Epithelial cell of esophagus (primary cell): ENCODE measurements at regions not wholly inside any gene's neighbourhood (a gene's known extent, or its start where the extent isn't known, plus 50 kb on each side); places are given as distances from the start of the nearest gene placed in this dataset.
"Not testable (repeated sequence)": the region's sequence is repeated elsewhere in the genome, so short reads cannot be mapped to it uniquely, and the experiment has no call there.

ENCODE experiments used
- DNase-seq: peaks from one replicate; pipeline ENCODE4 v3.0.0; 2010; ENCODE audit warnings: low read depth
- H3K4me3 ChIP-seq: 2 replicates; pipeline ENCODE4 v1.5.1; 2011; ENCODE audit warnings: mild to moderate bottlenecking, low read length, control low read depth
- TF ChIP-seq, protein P1 (sequence below): IDR thresholded peaks from 2 replicates; pipeline ENCODE4 v1.5.1; 2011; ENCODE audit warnings: low read depth, mild to moderate bottlenecking, low read length, control low read depth, inconsistent platforms; ENCODE audit not compliant: insufficient read depth; ENCODE audit errors: missing control alignments

DNA sequence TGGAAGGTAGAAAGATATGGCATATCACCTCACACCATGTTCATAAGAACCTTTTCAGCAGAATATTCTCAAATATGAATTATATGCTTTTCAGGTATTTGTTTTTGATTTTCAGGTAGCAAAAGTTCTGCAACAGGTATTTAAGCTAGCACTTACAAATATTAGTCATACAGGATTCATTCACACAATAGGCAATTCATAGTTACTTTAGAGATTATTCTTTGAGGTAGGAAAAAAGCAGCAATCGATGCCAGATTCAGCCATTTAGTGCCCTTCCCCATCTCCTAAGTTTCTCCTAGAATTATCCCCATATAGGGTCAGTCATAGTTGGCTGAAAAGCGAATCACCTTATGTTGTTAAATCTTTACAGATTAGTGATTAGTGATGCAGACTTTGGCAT lies 177.4 kb upstream of the MMADHC start:
- H3K4me3 ChIP-seq, result no peak overlapping the region
- TF ChIP-seq, protein P1, sequence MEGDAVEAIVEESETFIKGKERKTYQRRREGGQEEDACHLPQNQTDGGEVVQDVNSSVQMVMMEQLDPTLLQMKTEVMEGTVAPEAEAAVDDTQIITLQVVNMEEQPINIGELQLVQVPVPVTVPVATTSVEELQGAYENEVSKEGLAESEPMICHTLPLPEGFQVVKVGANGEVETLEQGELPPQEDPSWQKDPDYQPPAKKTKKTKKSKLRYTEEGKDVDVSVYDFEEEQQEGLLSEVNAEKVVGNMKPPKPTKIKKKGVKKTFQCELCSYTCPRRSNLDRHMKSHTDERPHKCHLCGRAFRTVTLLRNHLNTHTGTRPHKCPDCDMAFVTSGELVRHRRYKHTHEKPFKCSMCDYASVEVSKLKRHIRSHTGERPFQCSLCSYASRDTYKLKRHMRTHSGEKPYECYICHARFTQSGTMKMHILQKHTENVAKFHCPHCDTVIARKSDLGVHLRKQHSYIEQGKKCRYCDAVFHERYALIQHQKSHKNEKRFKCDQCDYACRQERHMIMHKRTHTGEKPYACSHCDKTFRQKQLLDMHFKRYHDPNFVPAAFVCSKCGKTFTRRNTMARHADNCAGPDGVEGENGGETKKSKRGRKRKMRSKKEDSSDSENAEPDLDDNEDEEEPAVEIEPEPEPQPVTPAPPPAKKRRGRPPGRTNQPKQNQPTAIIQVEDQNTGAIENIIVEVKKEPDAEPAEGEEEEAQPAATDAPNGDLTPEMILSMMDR, result no peak

GRCh38 chr2:149763358-149763757 lies 175.8 kb upstream of the MMADHC start:
- TF ChIP-seq, protein P1, result no peak
- no peak for DNase-seq
- no peak overlapping the region for H3K4me3 ChIP-seq

More for the DNA sequence above, 177.4 kb upstream of the MMADHC start:
- no peak for DNase-seq

- TF ChIP-seq, protein P1, result no peak
These were observed 174.0 kb upstream of the MMADHC start for GRCh38 chr2:149761611-149762010.

GRCh38 chr2:149759382-149759781 lies 171.8 kb upstream of the MMADHC start:
- H3K4me3 ChIP-seq, DNase-seq: not testable (repeated sequence)

More at GRCh38 chr2:149761611-149762010, 174.0 kb upstream of the MMADHC start:
- no peak for DNase-seq
- no peak overlapping the region for H3K4me3 ChIP-seq

DNA sequence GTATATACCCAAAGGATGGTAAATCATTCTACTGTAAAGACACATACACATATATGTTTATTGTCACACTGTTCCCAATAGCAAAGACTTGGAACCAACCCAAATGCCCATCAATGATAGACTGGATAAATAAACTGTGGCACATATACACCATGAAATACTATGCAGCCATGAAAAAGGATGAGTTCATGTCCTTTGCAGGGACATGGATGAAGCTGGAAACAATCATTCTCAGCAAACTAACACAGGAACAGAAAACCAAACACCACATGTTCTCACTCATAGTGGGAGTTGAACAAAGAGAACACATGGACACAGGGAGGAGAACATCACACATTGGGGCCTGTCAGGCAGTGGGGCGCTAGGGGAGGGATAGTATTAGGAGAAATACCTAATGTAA lies 167.1 kb upstream of the MMADHC start:
- not testable (repeated sequence) for DNase-seq

DNA sequence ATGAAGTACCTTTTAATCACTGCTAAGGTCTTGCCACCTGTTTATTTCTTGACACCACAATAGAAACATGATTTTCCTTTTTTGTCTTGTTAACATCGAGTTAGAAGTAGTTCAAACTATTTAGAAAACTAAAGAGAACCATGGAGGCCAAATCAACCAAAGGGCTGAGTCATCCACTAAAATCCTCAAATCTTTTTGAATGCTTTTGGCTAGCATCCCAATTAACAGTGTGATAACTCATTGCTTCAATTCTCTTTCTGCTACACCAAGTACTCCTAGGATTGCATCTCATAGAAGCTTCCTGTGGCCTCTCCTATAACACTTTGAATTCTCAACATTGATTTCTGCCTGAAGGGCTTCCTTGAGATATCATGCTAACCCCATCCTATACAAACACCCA lies 159.9 kb upstream of the MMADHC start:
- DNase-seq, result peak; percentile 31
- no peak overlapping the region for H3K4me3 ChIP-seq
- TF ChIP-seq, protein P1, result no peak

More for the DNA sequence above, 167.1 kb upstream of the MMADHC start:
- not testable (repeated sequence) for H3K4me3 ChIP-seq

- no peak overlapping the region for H3K4me3 ChIP-seq
- TF ChIP-seq, protein P1, result no peak
- no peak for DNase-seq
These were observed 158.0 kb upstream of the MMADHC start for GRCh38 chr2:149745396-149746230.

- TF ChIP-seq, protein P1, result no peak
- peak; percentile 47 for DNase-seq
- no peak overlapping the region for H3K4me3 ChIP-seq
These were observed 157.3 kb upstream of the MMADHC start for GRCh38 chr2:149744865-149745264.
